H9 (cell line): ENCODE measurements at regions not wholly inside any gene's neighbourhood (a gene's known extent, or its start where the extent isn't known, plus 50 kb on each side); places are given as distances from the start of the nearest gene placed in this dataset.

Experiments used
- DNase-seq: peaks from one replicate; pipeline ENCODE4 v3.0.0-alpha.2; 2017
- H2AFZ ChIP-seq: one replicate; pipeline ENCODE4 v1.6.1; 2013; ENCODE audit warnings: mild to moderate bottlenecking, low read length, control low read depth, moderate library complexity
- H2AK5ac ChIP-seq: 2 replicates; pipeline ENCODE4 v1.6.1; 2013; ENCODE audit warnings: low read length, control low read depth, mixed read lengths; ENCODE audit not compliant: insufficient read length
- H2BK120ac ChIP-seq: one replicate; pipeline ENCODE4 v1.6.1; 2013; ENCODE audit warnings: low read depth, mild to moderate bottlenecking, low read length, control low read depth, inconsistent platforms; ENCODE audit not compliant: poor library complexity, severe bottlenecking
- H2BK12ac ChIP-seq: 2 replicates; pipeline ENCODE4 v1.6.1; 2013; ENCODE audit warnings: low read length, control low read depth, mixed read lengths, low read depth; ENCODE audit not compliant: insufficient read length
- H2BK15ac ChIP-seq: 2 replicates; pipeline ENCODE4 v1.6.1; 2013; ENCODE audit warnings: low read depth, low read length, control low read depth
- H2BK20ac ChIP-seq: one replicate; pipeline ENCODE4 v1.6.1; 2013; ENCODE audit warnings: low read depth, mild to moderate bottlenecking, low read length, control low read depth, inconsistent platforms; ENCODE audit not compliant: poor library complexity, severe bottlenecking
- H2BK5ac ChIP-seq: 2 replicates; pipeline ENCODE4 v1.6.1; 2013; ENCODE audit warnings: low read length, control low read depth, mixed read lengths; ENCODE audit not compliant: insufficient read length
- H3K14ac ChIP-seq: 2 replicates; pipeline ENCODE4 v1.6.1; 2013; ENCODE audit warnings: low read length, control low read depth; ENCODE audit not compliant: insufficient read depth
- H3K18ac ChIP-seq: 2 replicates; pipeline ENCODE4 v1.6.1; 2013; ENCODE audit warnings: low read depth, mild to moderate bottlenecking, mixed read lengths, low read length, control low read depth; ENCODE audit not compliant: insufficient read length
- H3K23ac ChIP-seq: 2 replicates; pipeline ENCODE4 v1.6.1; 2013; ENCODE audit warnings: low read length, control low read depth, mixed read lengths, low read depth; ENCODE audit not compliant: insufficient read length
- H3K23me2 ChIP-seq: 2 replicates; pipeline ENCODE4 v1.6.1; 2013; ENCODE audit warnings: low read depth, mild to moderate bottlenecking, mixed read lengths, low read length, control low read depth; ENCODE audit not compliant: insufficient read length, poor library complexity, severe bottlenecking
- H3K27ac ChIP-seq: 2 replicates; pipeline ENCODE4 v1.5.1; 2013; ENCODE audit warnings: low read length, control low read depth, mixed read lengths, low read depth; ENCODE audit not compliant: insufficient read length
- H3K27me3 ChIP-seq: 2 replicates; pipeline ENCODE4 v1.6.1; 2013; ENCODE audit warnings: low read length, control low read depth, inconsistent platforms; ENCODE audit not compliant: insufficient read depth
- H3K4ac ChIP-seq: 2 replicates; pipeline ENCODE4 v1.6.1; 2013; ENCODE audit warnings: low read depth, mild to moderate bottlenecking, control low read depth, inconsistent platforms, low read length, moderate library complexity
- H3K4me1 ChIP-seq: 2 replicates; pipeline ENCODE4 v1.6.1; 2013; ENCODE audit warnings: low read length, control low read depth, inconsistent platforms; ENCODE audit not compliant: insufficient read depth
- H3K4me2 ChIP-seq: 2 replicates; pipeline ENCODE4 v1.6.1; 2013; ENCODE audit warnings: low read length, control low read depth, mixed read lengths; ENCODE audit not compliant: insufficient read length, insufficient read depth
- H3K56ac ChIP-seq: 2 replicates; pipeline ENCODE4 v1.6.1; 2013; ENCODE audit warnings: low read depth, mild to moderate bottlenecking, mixed read lengths, low read length, control low read depth; ENCODE audit not compliant: insufficient read length
- H3K79me1 ChIP-seq: 2 replicates; pipeline ENCODE4 v1.6.1; 2013; ENCODE audit warnings: low read depth, mild to moderate bottlenecking, moderate library complexity, low read length, control low read depth, inconsistent platforms; ENCODE audit not compliant: insufficient read depth, poor library complexity, severe bottlenecking
- H3K79me2 ChIP-seq: 2 replicates; pipeline ENCODE4 v1.6.1; 2013; ENCODE audit warnings: low read length, control low read depth, inconsistent platforms; ENCODE audit not compliant: insufficient read depth
- H3K9ac ChIP-seq: 2 replicates; pipeline ENCODE4 v1.6.1; 2013; ENCODE audit warnings: low read length, control low read depth, mixed read lengths; ENCODE audit not compliant: insufficient read length; ENCODE audit errors: extremely low read depth
- H3K9me3 ChIP-seq: one replicate; pipeline ENCODE4 v1.6.1; 2013; ENCODE audit warnings: low read depth, low read length, inconsistent platforms; ENCODE audit not compliant: control insufficient read depth
- H3T11ph ChIP-seq: one replicate; pipeline ENCODE4 v1.6.1; 2013; ENCODE audit warnings: mild to moderate bottlenecking, low read length, control low read depth, inconsistent platforms
- H4K20me1 ChIP-seq: one replicate; pipeline ENCODE4 v1.6.1; 2013; ENCODE audit not compliant: control insufficient read depth, insufficient read length, insufficient read depth
- H4K5ac ChIP-seq: 2 replicates; pipeline ENCODE4 v1.6.1; 2013; ENCODE audit warnings: low read depth, mild to moderate bottlenecking, mixed read lengths, low read length, control low read depth; ENCODE audit not compliant: insufficient read length
- H4K8ac ChIP-seq: replicated peaks from 2 replicates; pipeline ENCODE4 v1.6.1; 2013; ENCODE audit warnings: low read length, control low read depth, mixed read lengths, low read depth; ENCODE audit not compliant: insufficient read length
- H4K91ac ChIP-seq: 2 replicates; pipeline ENCODE4 v1.6.1; 2013; ENCODE audit warnings: low read depth, mild to moderate bottlenecking, moderate library complexity, mixed read lengths, low read length, control low read depth; ENCODE audit not compliant: insufficient read length
- H3K27ac Mint-ChIP-seq, 3 experiments: 2 replicates in 2 of 3; 3 replicates in 1 of 3; pipeline ENCODE4 v1.8.0; 2020 to 2021; ENCODE audit warnings: mixed read lengths in 3 of 3, mild to moderate bottlenecking in 1 of 3, moderate library complexity in 1 of 3
- H3K27me3 Mint-ChIP-seq: 2 replicates; pipeline ENCODE4 v1.8.0; 2021; ENCODE audit warnings: low read depth, mild to moderate bottlenecking, moderate library complexity, mixed read lengths
- H3K36me3 Mint-ChIP-seq, 3 experiments: 2 replicates in 2 of 3; 3 replicates in 1 of 3; pipeline ENCODE4 v1.8.0; 2020 to 2021; ENCODE audit warnings: low read depth in 3 of 3, mixed read lengths in 3 of 3; ENCODE audit not compliant: insufficient read depth in 1 of 3
- H3K4me1 Mint-ChIP-seq, 2 experiments: 2 replicates each; pipeline ENCODE4 v1.8.0; 2020; ENCODE audit warnings: mixed read lengths in 2 of 2
- H3K4me3 Mint-ChIP-seq, 2 experiments: 2 replicates in 1 of 2; 3 replicates in 1 of 2; pipeline ENCODE4 v1.8.0; 2020 to 2021; ENCODE audit warnings: mild to moderate bottlenecking in 2 of 2, mixed read lengths in 2 of 2, moderate library complexity in 1 of 2
- H3K9me3 Mint-ChIP-seq, 2 experiments: 2 replicates in 1 of 2; 3 replicates in 1 of 2; pipeline ENCODE4 v1.8.0; 2020; ENCODE audit warnings: mild to moderate bottlenecking in 2 of 2, mixed read lengths in 2 of 2, moderate library complexity in 1 of 2
- CTCF ChIP-seq: fragments of 200-600 bp; sonication (generic); conservative IDR thresholded peaks from 3 replicates; pipeline ENCODE4 v1.8.0; 2021; ENCODE audit warnings: antibody characterized with exemption, mild to moderate bottlenecking
- WGBS: extraction: QIAGEN DNeasy Blood & Tissue Kit; methylation state at CpG from one replicate; pipeline ENCODE4 v1.1.7; 2013; ENCODE audit warnings: missing lambda C conversion rate, low lambda C conversion rate, mixed read lengths; ENCODE audit not compliant: insufficient read length; ENCODE audit errors: extremely low coverage; 5-methylcytosine and 5-hydroxymethylcytosine counted together

- H3K4me1 Mint-ChIP-seq = peaks cover 18 to 19% of the 10 kb centered on the region in 2 experiments
- WGBS = no CpG with 5 or more reads among the region's 3 CpGs
Observed at GRCh38 chr10:121261665-121262064, 336.6 kb downstream of the FGFR2 start.

More at GRCh38 chr10:121261665-121262064, 336.6 kb downstream of the FGFR2 start:
- Histone ChIP-seq H2BK120ac (no peak overlapping the region), H3T11ph (no peak overlapping the region), H3K23ac (no peak overlapping the region), H4K20me1 (no peaks in the 10 kb centered on the region), H2BK20ac (no peak overlapping the region), H4K5ac (no peak overlapping the region), H2BK12ac (no peak overlapping the region), H2AFZ (no peak overlapping the region), H2BK5ac (no peak overlapping the region), H3K14ac (no peak overlapping the region), H3K23me2 (no peaks in the 10 kb centered on the region), H3K18ac (no peak overlapping the region), H3K79me1 (no peaks in the 10 kb centered on the region), H3K9me3 (no peaks in the 10 kb centered on the region), H3K4me1 (no peaks in the 10 kb centered on the region), H4K8ac (no peak overlapping the region), H2BK15ac (no peak overlapping the region), H3K4ac (no peak overlapping the region), H3K27me3 (no peaks in the 10 kb centered on the region; the same call in 1 of the 2 replicates), H3K56ac (no peak overlapping the region), H3K9ac (no peak overlapping the region), H3K4me2 (no peak overlapping the region), H3K27ac (no peak overlapping the region), H4K91ac (no peak overlapping the region), H3K79me2 (no peaks in the 10 kb centered on the region), H2AK5ac (no peak overlapping the region)
- Mint-ChIP-seq H3K4me3 (no peak overlapping the region), H3K9me3 (peaks cover 9 to 13% of the 10 kb centered on the region in 2 experiments; a peak in 3 of 5 replicates), H3K36me3 (peaks cover 0 to 12% (median 0%) of the 10 kb centered on the region in 3 experiments; a peak in 2 of 7 replicates), H3K27ac (no peak overlapping the region), H3K27me3 (peaks cover 8% of the 10 kb centered on the region)
- no peak for TF ChIP-seq CTCF
- DNase-seq = no peak
